ENCODE measurements at regions not wholly inside any gene's neighbourhood (a gene's known extent, or its start where the extent isn't known, plus 50 kb on each side); places are given as distances from the start of the nearest gene placed in this dataset.

DNA sequence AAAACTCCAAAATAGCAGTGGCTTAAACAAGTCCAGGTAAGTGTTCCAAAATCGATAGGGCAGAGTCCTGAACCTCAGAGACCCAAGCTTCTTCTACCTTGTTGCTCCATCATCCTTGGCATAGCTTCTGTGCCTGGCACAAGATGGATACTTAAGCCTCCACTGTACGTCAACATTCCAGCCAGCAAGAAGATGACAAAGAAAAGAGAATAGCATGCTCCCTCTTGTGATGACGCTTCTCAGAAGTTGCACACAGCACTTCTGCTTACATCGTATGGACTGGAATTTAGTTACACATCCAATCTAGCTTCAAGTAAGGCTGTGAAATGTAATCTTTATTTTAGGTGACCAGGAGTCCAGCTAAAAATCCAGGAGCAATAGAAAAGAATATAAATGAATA lies 227.4 kb downstream of the ESM1 start:
- H3K9ac ChIP-seq = no peak overlapping the region
- TF ChIP-seq SIN3A (IDR thresholded peaks at IDR 0.05; ENCODE audit: borderline replicate concordance, low read depth, low read length) (no peak), YY1 (IDR thresholded peaks at IDR 0.05; ENCODE audit: low read depth) (no peak), RCOR1 (IDR thresholded peaks at IDR 0.05; ENCODE audit: low read length) (no peak), EZH2phosphoT487 (IDR thresholded peaks at IDR 0.05; ENCODE audit: borderline replicate concordance, low read depth) (no peak), MXI1 (IDR thresholded peaks at IDR 0.05; ENCODE audit: low read depth, low read length) (no peak), EP300 (IDR thresholded peaks at IDR 0.05; ENCODE audit: borderline replicate concordance in 1 of 2, low read depth in 1 of 2, low read length in 1 of 2) (no peak), NRF1 (IDR thresholded peaks at IDR 0.05; ENCODE audit: low read depth, low read length) (no peak), JUND (IDR thresholded peaks at IDR 0.05) (no peak), ELF1 (IDR thresholded peaks at IDR 0.05) (no peak), SMC3 (IDR thresholded peaks at IDR 0.05; ENCODE audit: low read depth, low read length) (no peak), IRF3 (IDR thresholded peaks at IDR 0.05; ENCODE audit: low read depth, low read length) (no peak)
- TF ChIP-seq, protein P1, sequence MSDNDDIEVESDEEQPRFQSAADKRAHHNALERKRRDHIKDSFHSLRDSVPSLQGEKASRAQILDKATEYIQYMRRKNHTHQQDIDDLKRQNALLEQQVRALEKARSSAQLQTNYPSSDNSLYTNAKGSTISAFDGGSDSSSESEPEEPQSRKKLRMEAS (IDR thresholded peaks at IDR 0.05; ENCODE audit: low read depth) = no peak

DNA sequence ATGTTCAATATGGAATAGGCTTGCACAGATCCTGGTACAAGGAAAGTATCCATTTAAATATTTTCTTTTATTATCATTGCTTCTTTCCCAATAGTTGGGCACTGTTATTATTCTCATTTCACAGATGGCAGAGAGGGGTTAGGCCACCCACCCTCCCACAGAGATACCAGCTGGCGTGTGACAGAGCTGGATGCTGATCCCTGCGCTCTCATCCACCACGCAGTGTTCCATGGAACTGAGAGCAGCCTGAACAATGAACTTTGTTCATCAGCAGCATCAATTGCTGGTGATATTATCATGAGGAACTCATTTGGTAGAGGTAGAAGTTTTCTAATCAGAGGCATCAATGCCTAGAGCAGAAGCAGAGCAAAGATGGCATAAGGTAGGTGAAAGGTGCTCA lies 227.9 kb downstream of the ESM1 start:
- Histone ChIP-seq H3K4me1 (ENCODE audit: control insufficient read depth in 1 of 2, insufficient read depth in 2 of 2, low read depth in 1 of 2, low read length in 1 of 2) (peaks cover 0 to 16% of the 10 kb centered on the region in 2 experiments; a peak in 2 of 4 replicates), H3F3A (replicated peaks; ENCODE audit: insufficient read depth) (no peaks in the 10 kb centered on the region), H3K27me3 (ENCODE audit: insufficient read depth) (no peaks in the 10 kb centered on the region), H3K9me3 (no peaks in the 10 kb centered on the region), H4K20me1 (ENCODE audit: insufficient read depth) (no peaks in the 10 kb centered on the region), H2AFZ (ENCODE audit: low read depth) (no peak overlapping the region), H3K27ac (ENCODE audit: low read depth in 2 of 2, low read length in 1 of 2) (no peak overlapping the region), H3K36me3 (replicated peaks in 1 of 2; ENCODE audit: control insufficient read depth in 1 of 2, insufficient read depth in 2 of 2, low read length in 1 of 2) (no peaks in the 10 kb centered on the region), H3K4me3 (ENCODE audit: low read depth in 2 of 2, low read length in 1 of 2) (no peak overlapping the region), H3K79me2 (ENCODE audit: insufficient read depth) (no peaks in the 10 kb centered on the region), H3K9ac (no peak overlapping the region), H3K4me2 (no peak overlapping the region), H3K9me2 (no peaks in the 10 kb centered on the region)
- ChIA-PET POLR2A (no interaction called here), CTCF (interaction anchor here (2.4 kb wide), 1 partner anchor 9 kb away, joined by 8 read pairs; no protein-coding TSS in a partner anchor)
- DNase-seq = no peak
- 50% methylated on average over 3 of the region's 3 CpGs for WGBS (ENCODE audit: low lambda C conversion rate)
- TF ChIP-seq, protein P2, sequence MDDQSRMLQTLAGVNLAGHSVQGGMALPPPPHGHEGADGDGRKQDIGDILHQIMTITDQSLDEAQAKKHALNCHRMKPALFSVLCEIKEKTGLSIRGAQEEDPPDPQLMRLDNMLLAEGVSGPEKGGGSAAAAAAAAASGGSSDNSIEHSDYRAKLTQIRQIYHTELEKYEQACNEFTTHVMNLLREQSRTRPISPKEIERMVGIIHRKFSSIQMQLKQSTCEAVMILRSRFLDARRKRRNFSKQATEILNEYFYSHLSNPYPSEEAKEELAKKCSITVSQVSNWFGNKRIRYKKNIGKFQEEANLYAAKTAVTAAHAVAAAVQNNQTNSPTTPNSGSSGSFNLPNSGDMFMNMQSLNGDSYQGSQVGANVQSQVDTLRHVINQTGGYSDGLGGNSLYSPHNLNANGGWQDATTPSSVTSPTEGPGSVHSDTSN (IDR thresholded peaks at IDR 0.05) = no peak
- TF ChIP-seq REST (IDR thresholded peaks at IDR 0.05; ENCODE audit: low read depth, low read length) (no peak), IRF3 (IDR thresholded peaks at IDR 0.05; ENCODE audit: low read depth, low read length) (no peak), TEAD4 (IDR thresholded peaks at IDR 0.05; ENCODE audit: borderline replicate concordance, insufficient read depth) (no peak), RAD21 (IDR thresholded peaks at IDR 0.05; ENCODE audit: low read length) (no peak), GABPA (IDR thresholded peaks at IDR 0.05; ENCODE audit: low read depth) (no peak)
- TF ChIP-seq, protein P3, sequence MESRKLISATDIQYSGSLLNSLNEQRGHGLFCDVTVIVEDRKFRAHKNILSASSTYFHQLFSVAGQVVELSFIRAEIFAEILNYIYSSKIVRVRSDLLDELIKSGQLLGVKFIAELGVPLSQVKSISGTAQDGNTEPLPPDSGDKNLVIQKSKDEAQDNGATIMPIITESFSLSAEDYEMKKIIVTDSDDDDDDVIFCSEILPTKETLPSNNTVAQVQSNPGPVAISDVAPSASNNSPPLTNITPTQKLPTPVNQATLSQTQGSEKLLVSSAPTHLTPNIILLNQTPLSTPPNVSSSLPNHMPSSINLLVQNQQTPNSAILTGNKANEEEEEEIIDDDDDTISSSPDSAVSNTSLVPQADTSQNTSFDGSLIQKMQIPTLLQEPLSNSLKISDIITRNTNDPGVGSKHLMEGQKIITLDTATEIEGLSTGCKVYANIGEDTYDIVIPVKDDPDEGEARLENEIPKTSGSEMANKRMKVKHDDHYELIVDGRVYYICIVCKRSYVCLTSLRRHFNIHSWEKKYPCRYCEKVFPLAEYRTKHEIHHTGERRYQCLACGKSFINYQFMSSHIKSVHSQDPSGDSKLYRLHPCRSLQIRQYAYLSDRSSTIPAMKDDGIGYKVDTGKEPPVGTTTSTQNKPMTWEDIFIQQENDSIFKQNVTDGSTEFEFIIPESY (IDR thresholded peaks at IDR 0.05; ENCODE audit: borderline replicate concordance, low read depth) = no peak

More for the DNA sequence above, 227.4 kb downstream of the ESM1 start:
- Histone ChIP-seq H3K9me3 (no peaks in the 10 kb centered on the region), H2AFZ (ENCODE audit: low read depth) (no peak overlapping the region), H3K4me1 (ENCODE audit: control insufficient read depth in 1 of 2, insufficient read depth in 2 of 2, low read depth in 1 of 2, low read length in 1 of 2) (peaks cover 0 to 16% of the 10 kb centered on the region in 2 experiments; a peak in 2 of 4 replicates), H3K4me2 (no peak overlapping the region), H3F3A (replicated peaks; ENCODE audit: insufficient read depth) (no peaks in the 10 kb centered on the region), H3K79me2 (ENCODE audit: insufficient read depth) (no peaks in the 10 kb centered on the region), H3K27ac (ENCODE audit: low read depth in 2 of 2, low read length in 1 of 2) (no peak overlapping the region), H3K36me3 (replicated peaks in 1 of 2; ENCODE audit: control insufficient read depth in 1 of 2, insufficient read depth in 2 of 2, low read length in 1 of 2) (no peaks in the 10 kb centered on the region), H3K9me2 (no peaks in the 10 kb centered on the region), H3K4me3 (ENCODE audit: low read depth in 2 of 2, low read length in 1 of 2) (no peak overlapping the region), H3K27me3 (ENCODE audit: insufficient read depth) (no peaks in the 10 kb centered on the region), H4K20me1 (ENCODE audit: insufficient read depth) (no peaks in the 10 kb centered on the region)
- WGBS (ENCODE audit: low lambda C conversion rate) = 50% methylated on average over 4 of the region's 4 CpGs
- ChIA-PET POLR2A (no interaction called here), CTCF (interaction anchor here (2.4 kb wide), 1 partner anchor 9 kb away, joined by 8 read pairs; no protein-coding TSS in a partner anchor)
- DNase-seq = no peak

Data from SK-N-SH (cell line).